Fibroblast of lung (primary cell): ENCODE measurements at regions not wholly inside any gene's neighbourhood (a gene's known extent, or its start where the extent isn't known, plus 50 kb on each side); places are given as distances from the start of the nearest gene placed in this dataset.

ENCODE experiments used
- DNase-seq, 2 donors: peaks; one replicate each; pipeline versions ENCODE4 v3.0.0 to v3.0.0-alpha.2; 2010; ENCODE audit warnings: low read depth in 2 of 2
- H2AFZ ChIP-seq: 2 replicates; pipeline ENCODE4 v1.5.1; 2012; ENCODE audit warnings: low read length, control low read depth, inconsistent platforms
- H3K27ac ChIP-seq: 2 replicates; pipeline ENCODE4 v1.5.1; 2011; ENCODE audit warnings: low read length, control low read depth; ENCODE audit not compliant: insufficient read depth
- H3K27me3 ChIP-seq: 2 replicates; pipeline ENCODE4 v1.5.1; 2011; ENCODE audit warnings: mild to moderate bottlenecking, low read length; ENCODE audit not compliant: control insufficient read depth, insufficient read depth
- H3K36me3 ChIP-seq: 2 replicates; pipeline ENCODE4 v1.5.1; 2011; ENCODE audit warnings: low read length; ENCODE audit not compliant: control insufficient read depth, insufficient read depth
- H3K4me1 ChIP-seq: 2 replicates; pipeline ENCODE4 v1.5.1; 2011; ENCODE audit warnings: low read length; ENCODE audit not compliant: control insufficient read depth, insufficient read depth; ENCODE audit errors: extremely low read depth
- H3K4me2 ChIP-seq: 2 replicates; pipeline ENCODE4 v1.5.1; 2011; ENCODE audit warnings: low read length, control low read depth; ENCODE audit not compliant: insufficient read depth; ENCODE audit errors: extremely low read depth
- H3K4me3 ChIP-seq, 4 experiments: fragments of 200-600 bp in 1 of 4; sonication (generic) in 1 of 4; replicated peaks in 1 of 4; 2 replicates each; pipeline ENCODE4 v1.5.1; 2011 to 2016; ENCODE audit warnings: low read length in 4 of 4, low read depth in 3 of 4, mild to moderate bottlenecking in 3 of 4, control low read depth in 2 of 4, inconsistent platforms in 1 of 4, mixed read lengths in 1 of 4; ENCODE audit not compliant: insufficient read depth in 1 of 4; ENCODE audit errors: control extremely low read depth in 1 of 4
- H3K79me2 ChIP-seq: 2 replicates; pipeline ENCODE4 v1.5.1; 2012; ENCODE audit warnings: mild to moderate bottlenecking, low read length, inconsistent platforms; ENCODE audit not compliant: control insufficient read depth, insufficient read depth
- H3K9ac ChIP-seq: 2 replicates; pipeline ENCODE4 v1.5.1; 2011; ENCODE audit warnings: mild to moderate bottlenecking, low read length, control low read depth; ENCODE audit not compliant: insufficient read depth
- H3K9me3 ChIP-seq: 2 replicates; pipeline ENCODE4 v1.5.1; 2012; ENCODE audit warnings: low read depth, low read length; ENCODE audit not compliant: control insufficient read depth, insufficient read depth
- H4K20me1 ChIP-seq: 2 replicates; pipeline ENCODE4 v1.5.1; 2011; ENCODE audit warnings: low read length; ENCODE audit not compliant: control insufficient read depth, insufficient read depth; ENCODE audit errors: extremely low read depth
- EZH2 ChIP-seq: IDR thresholded peaks from 2 replicates; pipeline ENCODE4 v1.5.1; 2012; ENCODE audit warnings: low read length, control low read depth, mild to moderate bottlenecking; ENCODE audit errors: missing control alignments
- TF ChIP-seq, protein P1 (sequence below), 2 donors: IDR thresholded peaks in 1 of 2; conservative IDR thresholded peaks in 1 of 2; 1 replicate in 1 of 2; 2 replicates in 1 of 2; pipeline ENCODE4 v1.5.1; 2011 to 2012; ENCODE audit warnings: low read length in 2 of 2, control low read depth in 1 of 2, inconsistent platforms in 1 of 2, low read depth in 1 of 2, mild to moderate bottlenecking in 1 of 2

DNA sequence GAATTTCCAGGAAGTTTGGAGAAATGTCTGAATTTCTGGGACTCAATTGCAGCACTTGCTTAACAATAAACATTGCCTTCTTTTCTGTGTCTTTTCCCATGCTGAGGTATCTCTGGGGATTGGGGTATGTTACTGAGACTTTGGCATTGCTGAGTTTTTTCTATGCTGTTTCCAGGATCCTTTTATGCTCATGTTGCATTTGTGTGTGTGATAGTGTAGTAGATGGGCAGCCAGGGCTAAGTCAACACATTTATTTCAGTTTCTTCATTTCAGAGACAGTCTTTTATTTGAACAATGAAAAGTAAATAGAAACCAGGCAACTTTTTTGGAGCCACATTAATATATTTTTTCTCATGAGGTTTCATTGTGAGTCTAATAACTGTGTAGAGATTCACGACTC, 1160.3 kb upstream of the TMEM132C start:
- Histone ChIP-seq H3K79me2 (no peaks in the 10 kb centered on the region), H3K4me2 (no peak overlapping the region), H3K36me3 (no peaks in the 10 kb centered on the region), H3K4me3 (no peak overlapping the region), H3K9me3 (no peaks in the 10 kb centered on the region), H3K27me3 (no peaks in the 10 kb centered on the region), H3K4me1 (no peaks in the 10 kb centered on the region), H4K20me1 (no peaks in the 10 kb centered on the region), H3K9ac (no peak overlapping the region), H3K27ac (no peak overlapping the region), H2AFZ (no peak overlapping the region)
- TF ChIP-seq, protein P1, sequence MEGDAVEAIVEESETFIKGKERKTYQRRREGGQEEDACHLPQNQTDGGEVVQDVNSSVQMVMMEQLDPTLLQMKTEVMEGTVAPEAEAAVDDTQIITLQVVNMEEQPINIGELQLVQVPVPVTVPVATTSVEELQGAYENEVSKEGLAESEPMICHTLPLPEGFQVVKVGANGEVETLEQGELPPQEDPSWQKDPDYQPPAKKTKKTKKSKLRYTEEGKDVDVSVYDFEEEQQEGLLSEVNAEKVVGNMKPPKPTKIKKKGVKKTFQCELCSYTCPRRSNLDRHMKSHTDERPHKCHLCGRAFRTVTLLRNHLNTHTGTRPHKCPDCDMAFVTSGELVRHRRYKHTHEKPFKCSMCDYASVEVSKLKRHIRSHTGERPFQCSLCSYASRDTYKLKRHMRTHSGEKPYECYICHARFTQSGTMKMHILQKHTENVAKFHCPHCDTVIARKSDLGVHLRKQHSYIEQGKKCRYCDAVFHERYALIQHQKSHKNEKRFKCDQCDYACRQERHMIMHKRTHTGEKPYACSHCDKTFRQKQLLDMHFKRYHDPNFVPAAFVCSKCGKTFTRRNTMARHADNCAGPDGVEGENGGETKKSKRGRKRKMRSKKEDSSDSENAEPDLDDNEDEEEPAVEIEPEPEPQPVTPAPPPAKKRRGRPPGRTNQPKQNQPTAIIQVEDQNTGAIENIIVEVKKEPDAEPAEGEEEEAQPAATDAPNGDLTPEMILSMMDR (conservative IDR thresholded peaks at IDR 0.05 in 1 of 2, IDR thresholded peaks at IDR 0.05 in 1 of 2; ENCODE audit: low read depth in 1 of 2, low read length in 2 of 2), result no peak
- TF ChIP-seq EZH2, result no peak
- no peak for DNase-seq

DNA sequence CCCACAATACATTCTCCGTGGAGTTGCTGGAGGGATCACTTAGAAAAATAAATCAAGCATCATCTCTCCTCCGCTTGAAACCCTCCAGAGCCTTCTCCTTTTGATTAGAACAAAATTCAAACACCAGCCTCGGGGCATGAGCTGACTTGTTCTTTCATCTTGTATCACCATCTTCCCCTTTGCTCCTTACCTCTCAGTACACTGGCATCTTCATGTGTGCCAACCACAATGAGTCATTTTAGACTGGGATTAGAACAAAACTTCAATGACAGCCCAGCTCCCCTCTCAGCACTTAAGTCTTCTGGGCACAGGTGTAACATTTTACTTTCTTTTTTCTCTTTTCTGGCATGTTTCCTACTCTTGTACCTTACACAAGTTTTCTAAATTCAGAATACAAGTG, 1159.2 kb upstream of the TMEM132C start:
- Histone ChIP-seq H4K20me1 (no peaks in the 10 kb centered on the region), H3K27me3 (no peaks in the 10 kb centered on the region), H3K4me1 (no peaks in the 10 kb centered on the region), H3K27ac (no peak overlapping the region), H3K36me3 (no peaks in the 10 kb centered on the region), H3K79me2 (no peaks in the 10 kb centered on the region), H3K4me3 (no peak overlapping the region), H3K4me2 (no peak overlapping the region), H2AFZ (no peak overlapping the region), H3K9ac (no peak overlapping the region), H3K9me3 (no peaks in the 10 kb centered on the region)
- TF ChIP-seq EZH2, result no peak
- TF ChIP-seq, protein P1 (conservative IDR thresholded peaks at IDR 0.05 in 1 of 2, IDR thresholded peaks at IDR 0.05 in 1 of 2; ENCODE audit: low read depth in 1 of 2, low read length in 2 of 2), result no peak
- no peak for DNase-seq

GRCh38 chr12:127108360-127109215, 1158.4 kb upstream of the TMEM132C start:
- DNase-seq, result peak; percentile 37 to 48

More at GRCh38 chr12:127108360-127109215, 1158.4 kb upstream of the TMEM132C start:
- Histone ChIP-seq H4K20me1 (no peaks in the 10 kb centered on the region), H2AFZ (no peak overlapping the region), H3K27me3 (no peaks in the 10 kb centered on the region), H3K9ac (no peak overlapping the region), H3K36me3 (no peaks in the 10 kb centered on the region), H3K4me3 (no peak overlapping the region), H3K27ac (no peak overlapping the region), H3K4me1 (no peaks in the 10 kb centered on the region), H3K9me3 (no peaks in the 10 kb centered on the region), H3K4me2 (no peak overlapping the region), H3K79me2 (no peaks in the 10 kb centered on the region)
- TF ChIP-seq, protein P1 (conservative IDR thresholded peaks at IDR 0.05 in 1 of 2, IDR thresholded peaks at IDR 0.05 in 1 of 2; ENCODE audit: low read depth in 1 of 2, low read length in 2 of 2), result peak; percentile 44 to 67
- no peak for TF ChIP-seq EZH2
